CD14-positive monocyte (primary cell): ENCODE measurements at regions not wholly inside any gene's neighbourhood (a gene's known extent, or its start where the extent isn't known, plus 50 kb on each side); places are given as distances from the start of the nearest gene placed in this dataset.

Experiments
- DNase-seq, 3 donors: peaks; one replicate each; pipeline ENCODE4 v3.0.0-alpha.2; 2011 to 2022
- H2AFZ ChIP-seq: 2 replicates; pipeline ENCODE4 v1.6.0; 2012; ENCODE audit warnings: mild to moderate bottlenecking, low read depth, low read length, inconsistent platforms; ENCODE audit not compliant: insufficient read depth, poor library complexity, severe bottlenecking
- H3K27ac ChIP-seq, 2 donors: 1 replicate in 1 of 2; 2 replicates in 1 of 2; pipeline ENCODE4 v1.5.1; 2012 to 2013; ENCODE audit warnings: low read length in 2 of 2, control low read depth in 1 of 2, inconsistent platforms in 1 of 2, low read depth in 1 of 2, mild to moderate bottlenecking in 1 of 2
- H3K27me3 ChIP-seq, 2 donors: one replicate each; pipeline versions ENCODE4 v1.6.0 to v1.6.1; 2011 to 2013; ENCODE audit warnings: low read length in 2 of 2; ENCODE audit not compliant: control insufficient read depth in 2 of 2, insufficient read depth in 2 of 2
- H3K36me3 ChIP-seq, 2 donors: replicated peaks in 1 of 2; 1 replicate in 1 of 2; 2 replicates in 1 of 2; pipeline versions ENCODE4 v1.5.1 to v1.6.1; 2012 to 2013; ENCODE audit warnings: low read length in 2 of 2, control low read depth in 1 of 2, inconsistent platforms in 1 of 2, mild to moderate bottlenecking in 1 of 2; ENCODE audit not compliant: insufficient read depth in 2 of 2, control insufficient read depth in 1 of 2
- H3K4me1 ChIP-seq, 2 donors: 1 replicate in 1 of 2; 2 replicates in 1 of 2; pipeline versions ENCODE4 v1.5.1 to v1.6.1; 2012 to 2013; ENCODE audit warnings: low read length in 2 of 2, control low read depth in 1 of 2, inconsistent platforms in 1 of 2, mild to moderate bottlenecking in 1 of 2, moderate library complexity in 1 of 2; ENCODE audit not compliant: insufficient read depth in 2 of 2, control insufficient read depth in 1 of 2
- H3K4me2 ChIP-seq: replicated peaks from 2 replicates; pipeline ENCODE3; 2012; ENCODE audit warnings: low read length, moderate library complexity, mild to moderate bottlenecking; ENCODE audit not compliant: poor library complexity, severe bottlenecking; ENCODE audit errors: extremely low read depth
- H3K4me3 ChIP-seq, 3 experiments: fragments of 200-600 bp in 1 of 3; sonication (generic) in 1 of 3; replicated peaks in 1 of 3; 1 replicate in 2 of 3; 2 replicates in 1 of 3; pipeline ENCODE4 v1.5.1; 2011 to 2013; ENCODE audit warnings: low read length in 3 of 3, mild to moderate bottlenecking in 3 of 3, control low read depth in 2 of 3, low read depth in 2 of 3, inconsistent platforms in 1 of 3, moderate library complexity in 1 of 3
- H3K79me2 ChIP-seq: 2 replicates; pipeline ENCODE4 v1.6.0; 2012; ENCODE audit warnings: mild to moderate bottlenecking, control low read depth, inconsistent platforms, low read length, moderate library complexity; ENCODE audit not compliant: insufficient read depth
- H3K9ac ChIP-seq: 2 replicates; pipeline ENCODE4 v1.6.0; 2017; ENCODE audit warnings: low read length, mild to moderate bottlenecking; ENCODE audit not compliant: insufficient read depth, poor library complexity, severe bottlenecking
- H3K9me3 ChIP-seq, 2 donors: replicated peaks in 1 of 2; 1 replicate in 1 of 2; 2 replicates in 1 of 2; pipeline versions ENCODE4 v1.5.1 to v1.6.1; 2012 to 2013; ENCODE audit warnings: low read length in 2 of 2, control low read depth in 1 of 2; ENCODE audit not compliant: control insufficient read depth in 1 of 2, insufficient read depth in 1 of 2
- H4K20me1 ChIP-seq: 2 replicates; pipeline ENCODE4 v1.6.0; 2012; ENCODE audit warnings: mild to moderate bottlenecking, low read length, control low read depth, moderate library complexity; ENCODE audit not compliant: insufficient read depth
- H3K27ac Mint-ChIP-seq, 7 donors: one replicate each; pipeline ENCODE4 v1.8.0; 2020; ENCODE audit warnings: mild to moderate bottlenecking in 7 of 7, mixed read lengths in 7 of 7, moderate library complexity in 6 of 7, inconsistent platforms in 2 of 7
- H3K27me3 Mint-ChIP-seq, 3 donors: one replicate each; pipeline ENCODE4 v1.8.0; 2021 to 2022; ENCODE audit warnings: low read depth in 3 of 3, mild to moderate bottlenecking in 3 of 3, mixed read lengths in 3 of 3, moderate library complexity in 3 of 3, inconsistent platforms in 1 of 3
- H3K36me3 Mint-ChIP-seq, 2 donors: one replicate each; pipeline ENCODE4 v1.8.0; 2020; ENCODE audit warnings: mixed read lengths in 2 of 2, inconsistent platforms in 1 of 2, mild to moderate bottlenecking in 1 of 2
- H3K4me1 Mint-ChIP-seq: one replicate; pipeline ENCODE4 v1.8.0; 2020; ENCODE audit warnings: mild to moderate bottlenecking, mixed read lengths
- H3K4me3 Mint-ChIP-seq, 2 donors: one replicate each; pipeline ENCODE4 v1.8.0; 2020; ENCODE audit warnings: mild to moderate bottlenecking in 2 of 2, mixed read lengths in 2 of 2, moderate library complexity in 1 of 2
- H3K9me3 Mint-ChIP-seq, 7 donors: one replicate each; pipeline ENCODE4 v1.8.0; 2020 to 2022; ENCODE audit warnings: mixed read lengths in 7 of 7, mild to moderate bottlenecking in 6 of 7, moderate library complexity in 6 of 7, inconsistent platforms in 2 of 7
- WGBS: methylation state at CpG from one replicate; pipeline ENCODE4 v1.1.5; 2013; ENCODE audit warnings: missing lambda C conversion rate; ENCODE audit not compliant: insufficient coverage; 5-methylcytosine and 5-hydroxymethylcytosine counted together
- intact Hi-C, 2 donors: fragments of 100-400 bp; cut with micrococcal nuclease; formaldehyde crosslinking; loops; one replicate each; pipeline versions ENCODE4 v1.15.0 to v1.15.1; 2023
- TF ChIP-seq, protein P1 (sequence below): fragments of 200-600 bp; IDR thresholded peaks from one replicate; pipeline ENCODE4 v1.8.0; 2022; ENCODE audit warnings: antibody characterized with exemption, mild to moderate bottlenecking

DNA sequence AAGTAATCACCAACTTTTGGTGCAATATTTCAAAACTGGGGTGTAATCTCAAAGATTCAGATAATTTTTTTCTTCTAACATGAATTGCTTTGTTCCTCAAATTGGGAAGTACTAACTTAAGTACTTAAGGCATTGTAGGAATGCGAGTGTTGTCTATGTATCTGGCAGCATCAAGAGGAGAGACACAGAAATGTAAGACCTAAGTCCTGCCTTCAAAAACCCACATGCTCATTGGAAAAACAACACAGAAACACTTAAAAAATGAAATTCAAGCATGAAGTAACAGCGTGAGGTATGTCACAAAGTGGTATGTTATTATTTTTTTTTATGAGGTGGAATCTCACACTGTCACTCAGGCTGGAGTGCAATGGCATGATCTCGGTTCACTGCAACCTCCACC, 288.5 kb downstream of the ZEB1 start:
- WGBS: no CpG with 5 or more reads among the region's 3 CpGs
- intact Hi-C loops: loop anchor here in 1 of 2 donors (10.0 kb wide), 2 partner anchors 97 to 157 kb away; no protein-coding TSS in a partner anchor
- no peak overlapping the region for H3K9ac ChIP-seq

DNA sequence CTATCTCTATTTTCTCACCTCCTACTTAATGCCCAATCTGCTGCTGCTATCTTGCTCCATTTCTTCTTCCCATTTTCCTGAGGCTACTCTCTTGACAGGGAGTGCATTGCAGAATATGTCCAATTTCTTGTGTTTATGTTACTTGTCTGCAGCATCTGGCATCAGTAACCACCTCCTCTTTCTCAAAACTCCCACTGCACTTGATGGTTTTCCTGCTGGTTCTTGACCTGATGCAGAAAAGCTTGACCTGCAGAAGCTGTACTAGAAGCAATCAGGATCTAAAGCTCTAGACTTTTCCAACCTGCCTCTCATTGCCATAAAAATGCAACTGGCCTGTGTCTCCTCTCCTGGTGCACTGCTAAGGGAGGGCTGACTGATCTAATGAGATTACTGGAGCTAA, 287.8 kb downstream of the ZEB1 start:
- intact Hi-C loops: loop anchor here in 1 of 2 donors (10.0 kb wide), 2 partner anchors 98 to 158 kb away; no protein-coding TSS in a partner anchor
- H3K27ac Mint-ChIP-seq: no peak overlapping the region

More for the DNA sequence above, 288.5 kb downstream of the ZEB1 start:
- no peaks in the 10 kb centered on the region for H3K79me2 ChIP-seq
- no peak overlapping the region for H3K4me3 ChIP-seq
- TF ChIP-seq, protein P1, sequence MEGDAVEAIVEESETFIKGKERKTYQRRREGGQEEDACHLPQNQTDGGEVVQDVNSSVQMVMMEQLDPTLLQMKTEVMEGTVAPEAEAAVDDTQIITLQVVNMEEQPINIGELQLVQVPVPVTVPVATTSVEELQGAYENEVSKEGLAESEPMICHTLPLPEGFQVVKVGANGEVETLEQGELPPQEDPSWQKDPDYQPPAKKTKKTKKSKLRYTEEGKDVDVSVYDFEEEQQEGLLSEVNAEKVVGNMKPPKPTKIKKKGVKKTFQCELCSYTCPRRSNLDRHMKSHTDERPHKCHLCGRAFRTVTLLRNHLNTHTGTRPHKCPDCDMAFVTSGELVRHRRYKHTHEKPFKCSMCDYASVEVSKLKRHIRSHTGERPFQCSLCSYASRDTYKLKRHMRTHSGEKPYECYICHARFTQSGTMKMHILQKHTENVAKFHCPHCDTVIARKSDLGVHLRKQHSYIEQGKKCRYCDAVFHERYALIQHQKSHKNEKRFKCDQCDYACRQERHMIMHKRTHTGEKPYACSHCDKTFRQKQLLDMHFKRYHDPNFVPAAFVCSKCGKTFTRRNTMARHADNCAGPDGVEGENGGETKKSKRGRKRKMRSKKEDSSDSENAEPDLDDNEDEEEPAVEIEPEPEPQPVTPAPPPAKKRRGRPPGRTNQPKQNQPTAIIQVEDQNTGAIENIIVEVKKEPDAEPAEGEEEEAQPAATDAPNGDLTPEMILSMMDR: no peak
- H3K9me3 ChIP-seq: no peaks in the 10 kb centered on the region
- H3K36me3 ChIP-seq: no peaks in the 10 kb centered on the region
- H3K4me1 ChIP-seq: peaks cover 21 to 28% of the 10 kb centered on the region in 2 donors
- Mint-ChIP-seq H3K36me3 (no peaks in the 10 kb centered on the region), H3K27ac (no peak overlapping the region), H3K4me1 (peaks cover 26% of the 10 kb centered on the region), H3K27me3 (no peaks in the 10 kb centered on the region), H3K4me3 (no peak overlapping the region), H3K9me3 (peaks cover 0 to 6% (median 0%) of the 10 kb centered on the region in 7 donors)
- H3K27me3 ChIP-seq: no peaks in the 10 kb centered on the region
- no peak overlapping the region for H3K4me2 ChIP-seq
- H2AFZ ChIP-seq: no peak overlapping the region
- H3K27ac ChIP-seq: no peak overlapping the region
- H4K20me1 ChIP-seq: no peaks in the 10 kb centered on the region
- no peak for DNase-seq

More for the DNA sequence above, 287.8 kb downstream of the ZEB1 start:
- H3K36me3 ChIP-seq: no peaks in the 10 kb centered on the region
- H3K9me3 ChIP-seq: no peaks in the 10 kb centered on the region
- H3K4me1 ChIP-seq: peaks cover 18 to 23% of the 10 kb centered on the region in 2 donors
- H3K9me3 Mint-ChIP-seq: peaks cover 0 to 6% (median 0%) of the 10 kb centered on the region in 7 donors
- DNase-seq: no peak
- no peak overlapping the region for H3K4me3 ChIP-seq
- no peak overlapping the region for H3K9ac ChIP-seq
- H3K4me1 Mint-ChIP-seq: peaks cover 20% of the 10 kb centered on the region
- no peak overlapping the region for H3K27ac ChIP-seq
- H2AFZ ChIP-seq: no peak overlapping the region
- TF ChIP-seq, protein P1: no peak
- H3K27me3 Mint-ChIP-seq: no peaks in the 10 kb centered on the region
- no peaks in the 10 kb centered on the region for H3K36me3 Mint-ChIP-seq
- no peaks in the 10 kb centered on the region for H3K27me3 ChIP-seq
- no peak overlapping the region for H3K4me2 ChIP-seq
- H3K79me2 ChIP-seq: no peaks in the 10 kb centered on the region
- H4K20me1 ChIP-seq: no peaks in the 10 kb centered on the region
- H3K4me3 Mint-ChIP-seq: no peak overlapping the region
